HPDE6-E6E7 (cell line): ENCODE measurements at regions not wholly inside any gene's neighbourhood (a gene's known extent, or its start where the extent isn't known, plus 50 kb on each side); places are given as distances from the start of the nearest gene placed in this dataset.

Source experiments
- DNase-seq: peaks from one replicate; pipeline ENCODE4 v3.0.0; 2011; ENCODE audit warnings: missing footprints; ENCODE audit errors: extremely low spot score

DNA sequence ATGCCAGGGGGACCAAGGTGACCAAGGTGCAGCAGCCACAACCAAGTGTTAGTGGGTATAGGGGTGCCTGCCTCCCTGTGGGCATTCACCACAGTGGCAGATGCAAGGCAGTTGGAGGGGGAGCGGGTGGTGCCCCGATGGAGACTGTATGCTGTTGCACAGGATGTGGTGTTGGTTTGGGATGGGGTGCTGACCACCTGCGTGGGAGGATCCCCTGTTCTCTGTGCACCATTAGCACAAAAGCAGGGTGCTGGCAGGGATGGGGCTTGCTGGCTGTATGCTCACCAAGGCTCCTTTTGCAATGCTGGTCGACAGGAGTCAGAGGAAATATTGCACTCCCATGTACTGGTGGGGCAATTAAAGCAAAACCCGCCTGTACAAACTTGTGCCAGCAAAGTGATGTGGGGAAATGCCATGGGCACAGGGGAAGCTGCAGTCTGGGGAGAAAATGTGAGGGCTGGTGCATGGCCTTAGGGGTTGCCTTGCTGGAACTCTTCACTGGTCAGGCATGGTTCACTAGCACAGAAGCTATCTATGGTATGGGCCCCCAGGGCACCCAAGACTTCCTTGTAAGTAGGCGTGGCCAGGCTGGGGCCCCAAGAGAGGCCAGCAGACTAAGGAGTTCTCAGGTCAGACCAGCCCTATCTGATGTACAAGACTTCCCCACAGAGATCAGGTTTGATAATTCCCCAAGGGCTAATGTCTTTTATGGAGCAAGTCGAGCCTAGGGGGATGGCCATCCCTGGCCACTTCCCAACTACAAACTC is 51.9 kb upstream of the GNAT3 start:
- DNase-seq, result no peak

DNA sequence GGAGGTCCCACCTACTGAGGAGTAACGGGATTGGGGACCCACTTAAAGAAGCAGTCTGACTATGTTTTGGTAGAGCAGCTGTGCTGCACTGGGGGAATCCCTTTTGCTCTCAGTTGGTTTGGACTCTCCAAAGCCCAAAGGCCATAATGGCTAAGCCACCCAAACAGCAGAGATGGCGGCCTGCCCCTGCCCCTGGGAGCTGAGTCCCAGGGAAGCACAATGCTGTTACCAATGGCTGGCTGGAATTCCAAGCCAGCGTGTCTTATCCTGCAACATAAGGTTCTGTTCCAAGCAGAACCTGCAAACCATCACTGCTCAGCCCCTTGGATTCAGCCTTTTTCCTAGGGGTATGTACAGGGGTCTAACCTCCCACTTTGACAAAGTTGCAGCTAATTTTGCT is 53.7 kb upstream of the GNAT3 start:
- DNase-seq, result no peak

GRCh38 chr7:80581486-80582260 is 56.8 kb upstream of the CD36 start:
- DNase-seq, result peak; percentile 37

- no peak for DNase-seq
Observed at GRCh38 chr7:80583901-80584300, 54.5 kb upstream of the CD36 start.

- DNase-seq, result peak; percentile 27
Observed at GRCh38 chr7:80584778-80585177, 53.7 kb upstream of the CD36 start.

DNA sequence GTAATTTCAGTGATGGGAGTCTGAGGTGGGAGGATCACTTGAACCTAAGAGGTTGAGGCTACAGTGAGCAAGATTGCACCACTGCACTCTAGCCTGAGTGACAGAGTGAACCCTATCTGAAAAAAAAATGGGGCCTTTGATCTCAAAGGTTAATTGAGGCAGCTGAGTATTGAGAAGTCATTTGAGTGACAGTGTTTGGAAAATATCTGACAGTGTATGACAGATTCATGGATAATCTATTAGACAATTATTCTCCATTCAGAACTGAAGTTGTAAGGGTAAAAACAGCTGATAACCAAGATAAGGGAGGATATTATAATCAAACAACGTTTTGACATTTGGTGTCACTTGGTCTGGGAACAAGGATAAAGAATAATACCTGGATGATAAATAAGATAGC is 50.9 kb upstream of the CD36 start:
- no peak for DNase-seq

DNA sequence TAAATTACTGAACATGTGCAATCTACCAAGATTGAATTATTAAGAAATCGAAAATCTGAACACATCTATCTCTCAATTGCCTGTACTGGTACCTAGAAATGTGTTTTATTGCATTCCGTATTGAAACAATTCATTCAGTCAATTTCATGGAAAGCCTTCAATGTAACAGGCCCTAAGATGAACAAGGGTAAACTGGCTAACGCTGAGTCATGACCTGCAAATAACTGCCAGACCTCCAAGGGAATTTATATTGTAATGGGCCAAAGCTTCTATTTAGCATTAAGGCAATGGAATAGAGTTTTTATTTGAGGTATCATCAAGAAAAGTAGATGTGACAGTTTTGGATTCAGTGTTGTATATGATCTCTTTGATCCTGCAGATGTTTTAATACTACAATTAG is 49.9 kb upstream of the CD36 start:
- DNase-seq, result no peak
